WTC11 (cell line): ENCODE measurements at regions not wholly inside any gene's neighbourhood (a gene's known extent, or its start where the extent isn't known, plus 50 kb on each side); places are given as distances from the start of the nearest gene placed in this dataset.

ENCODE experiments used
- ATAC-seq: fragments of 200-7000 bp; cut with Tn5 transposase; 2 replicates; pipeline ENCODE4 v1.10.0; 2021; ENCODE audit warnings: mild to moderate bottlenecking, moderate library complexity
- CTCF ChIA-PET: fragments of 300-600 bp; sonication (Branson Sonifier 250); formaldehyde crosslinking; loops from one replicate; lab custom pipeline; 2021; ENCODE audit warnings: antibody characterized with exemption; lab: Charles Lee
- POLR2A ChIA-PET: fragments of 350-600 bp; sonication (Branson Sonifier 250); formaldehyde crosslinking; loops from one replicate; lab custom pipeline; 2021; ENCODE audit warnings: antibody characterized with exemption; lab: Charles Lee
- DNase-seq: peaks from one replicate; pipeline ENCODE4 v3.0.0; 2021; ENCODE audit warnings: low spot score
- H3K27ac Mint-ChIP-seq: 2 replicates; pipeline ENCODE4 v1.8.0; 2021; ENCODE audit warnings: mixed read lengths
- H3K27me3 Mint-ChIP-seq: 2 replicates; pipeline ENCODE4 v1.8.0; 2021; ENCODE audit warnings: low read depth, mild to moderate bottlenecking, moderate library complexity, mixed read lengths
- H3K36me3 Mint-ChIP-seq: 2 replicates; pipeline ENCODE4 v1.8.0; 2021; ENCODE audit warnings: mixed read lengths
- H3K4me1 Mint-ChIP-seq: 2 replicates; pipeline ENCODE4 v1.8.0; 2022; ENCODE audit warnings: mixed read lengths
- H3K4me3 Mint-ChIP-seq: 2 replicates; pipeline ENCODE4 v1.8.0; 2021; ENCODE audit warnings: mild to moderate bottlenecking, moderate library complexity, mixed read lengths
- H3K9me3 Mint-ChIP-seq: 2 replicates; pipeline ENCODE4 v1.8.0; 2021; ENCODE audit warnings: mixed read lengths
- CREB1 ChIP-seq: sonication (generic); formaldehyde crosslinking; IDR thresholded peaks from 2 replicates; pipeline ENCODE4 v1.8.0; 2023; ENCODE audit warnings: mild to moderate bottlenecking, missing genetic modification reagents
- EMX1 ChIP-seq: fragments of 250-450 bp; sonication (Bioruptor Pico); IDR thresholded peaks from 2 replicates; pipeline ENCODE4 v1.8.0; 2021; ENCODE audit warnings: mild to moderate bottlenecking
- IRF2 ChIP-seq: sonication (generic); formaldehyde crosslinking; IDR thresholded peaks from 2 replicates; pipeline ENCODE4 v1.8.0; 2022; ENCODE audit warnings: low read depth, missing genetic modification reagents, borderline replicate concordance
- JUN ChIP-seq: sonication (generic); formaldehyde crosslinking; IDR thresholded peaks from 2 replicates; pipeline ENCODE4 v1.8.0; 2023; ENCODE audit warnings: mild to moderate bottlenecking, missing genetic modification reagents
- NR2C2 ChIP-seq: sonication (generic); formaldehyde crosslinking; IDR thresholded peaks from 2 replicates; pipeline ENCODE4 v1.8.0; 2022; ENCODE audit warnings: mild to moderate bottlenecking, missing genetic modification reagents
- NR3C1 ChIP-seq: sonication (generic); formaldehyde crosslinking; conservative IDR thresholded peaks from 2 replicates; pipeline ENCODE4 v1.8.1; 2023; ENCODE audit warnings: low read depth, mild to moderate bottlenecking, missing genetic modification reagents
- PRRX2 ChIP-seq: fragments of 250-450 bp; sonication (Bioruptor Pico); IDR thresholded peaks from 2 replicates; pipeline ENCODE4 v1.8.0; 2021; ENCODE audit warnings: mild to moderate bottlenecking
- TEAD1 ChIP-seq: sonication (generic); formaldehyde crosslinking; IDR thresholded peaks from 2 replicates; pipeline ENCODE4 v1.8.0; 2022; ENCODE audit warnings: mild to moderate bottlenecking, missing genetic modification reagents
- ZBTB21 ChIP-seq: sonication (generic); formaldehyde crosslinking; IDR thresholded peaks from 2 replicates; pipeline ENCODE4 v1.8.1; 2023; ENCODE audit warnings: mild to moderate bottlenecking, missing genetic modification reagents, borderline replicate concordance
- ZNF423 ChIP-seq: fragments of 250-450 bp; sonication (Bioruptor Pico); IDR thresholded peaks from 2 replicates; pipeline ENCODE4 v2.1.2; 2022; ENCODE audit warnings: mild to moderate bottlenecking, moderate library complexity
- TF ChIP-seq, protein P1 (sequence below): fragments of 250-450 bp; sonication (Bioruptor Pico); IDR thresholded peaks from 2 replicates; pipeline ENCODE4 v1.9.0; 2021; ENCODE audit warnings: mild to moderate bottlenecking
- TF ChIP-seq, protein P2 (sequence below): sonication (generic); formaldehyde crosslinking; IDR thresholded peaks from 2 replicates; pipeline ENCODE4 v1.8.1; 2023; ENCODE audit warnings: mild to moderate bottlenecking, missing genetic modification reagents, moderate library complexity
- TF ChIP-seq, protein P3 (sequence below): fragments of 250-450 bp; sonication (Bioruptor Pico); conservative IDR thresholded peaks from 2 replicates; pipeline ENCODE4 v1.9.0; 2021; ENCODE audit warnings: mild to moderate bottlenecking
- TF ChIP-seq, protein P4 (sequence below): sonication (generic); formaldehyde crosslinking; IDR thresholded peaks from 2 replicates; pipeline ENCODE4 v1.8.0; 2022; ENCODE audit warnings: mild to moderate bottlenecking, missing genetic modification reagents
- TF ChIP-seq, protein P5 (sequence below): sonication (generic); formaldehyde crosslinking; IDR thresholded peaks from 2 replicates; pipeline ENCODE4 v1.8.0; 2023; ENCODE audit warnings: missing genetic modification reagents, mild to moderate bottlenecking, borderline replicate concordance
- TF ChIP-seq, protein P6 (sequence below): sonication (generic); formaldehyde crosslinking; IDR thresholded peaks from 2 replicates; pipeline ENCODE4 v1.8.1; 2023; ENCODE audit warnings: mild to moderate bottlenecking, missing genetic modification reagents
- TF ChIP-seq, protein P7 (sequence below): fragments of 200-600 bp; IDR thresholded peaks from 2 replicates; pipeline ENCODE4 v1.8.0; 2022; ENCODE audit warnings: antibody characterized with exemption

DNA sequence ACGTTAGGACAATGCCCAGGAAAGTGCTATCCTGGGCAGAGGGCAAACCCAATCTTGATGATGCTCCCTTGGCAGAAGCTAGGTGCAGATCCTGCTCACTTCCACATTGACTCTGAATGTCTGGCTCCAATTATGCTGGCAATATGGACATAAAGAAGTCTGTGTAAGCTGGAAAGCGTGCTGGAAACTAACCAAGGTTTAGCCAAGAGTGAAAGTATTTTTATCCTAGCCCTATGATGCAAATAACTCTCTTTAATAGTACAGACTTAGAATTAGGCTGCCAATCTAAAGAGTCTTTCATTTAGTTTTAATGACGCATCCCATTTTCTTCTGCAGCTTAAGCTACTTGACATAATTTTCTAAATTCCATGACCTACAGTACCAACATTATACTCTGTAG lies 571.8 kb downstream of the TUSC7 start (continued):
- TF ChIP-seq, protein P1, sequence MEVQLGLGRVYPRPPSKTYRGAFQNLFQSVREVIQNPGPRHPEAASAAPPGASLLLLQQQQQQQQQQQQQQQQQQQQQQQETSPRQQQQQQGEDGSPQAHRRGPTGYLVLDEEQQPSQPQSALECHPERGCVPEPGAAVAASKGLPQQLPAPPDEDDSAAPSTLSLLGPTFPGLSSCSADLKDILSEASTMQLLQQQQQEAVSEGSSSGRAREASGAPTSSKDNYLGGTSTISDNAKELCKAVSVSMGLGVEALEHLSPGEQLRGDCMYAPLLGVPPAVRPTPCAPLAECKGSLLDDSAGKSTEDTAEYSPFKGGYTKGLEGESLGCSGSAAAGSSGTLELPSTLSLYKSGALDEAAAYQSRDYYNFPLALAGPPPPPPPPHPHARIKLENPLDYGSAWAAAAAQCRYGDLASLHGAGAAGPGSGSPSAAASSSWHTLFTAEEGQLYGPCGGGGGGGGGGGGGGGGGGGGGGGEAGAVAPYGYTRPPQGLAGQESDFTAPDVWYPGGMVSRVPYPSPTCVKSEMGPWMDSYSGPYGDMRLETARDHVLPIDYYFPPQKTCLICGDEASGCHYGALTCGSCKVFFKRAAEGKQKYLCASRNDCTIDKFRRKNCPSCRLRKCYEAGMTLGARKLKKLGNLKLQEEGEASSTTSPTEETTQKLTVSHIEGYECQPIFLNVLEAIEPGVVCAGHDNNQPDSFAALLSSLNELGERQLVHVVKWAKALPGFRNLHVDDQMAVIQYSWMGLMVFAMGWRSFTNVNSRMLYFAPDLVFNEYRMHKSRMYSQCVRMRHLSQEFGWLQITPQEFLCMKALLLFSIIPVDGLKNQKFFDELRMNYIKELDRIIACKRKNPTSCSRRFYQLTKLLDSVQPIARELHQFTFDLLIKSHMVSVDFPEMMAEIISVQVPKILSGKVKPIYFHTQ (CRISPR knock-in tag): no peak
- no peak for TF ChIP-seq ZNF423 (CRISPR knock-in tag)
- TF ChIP-seq, protein P2, sequence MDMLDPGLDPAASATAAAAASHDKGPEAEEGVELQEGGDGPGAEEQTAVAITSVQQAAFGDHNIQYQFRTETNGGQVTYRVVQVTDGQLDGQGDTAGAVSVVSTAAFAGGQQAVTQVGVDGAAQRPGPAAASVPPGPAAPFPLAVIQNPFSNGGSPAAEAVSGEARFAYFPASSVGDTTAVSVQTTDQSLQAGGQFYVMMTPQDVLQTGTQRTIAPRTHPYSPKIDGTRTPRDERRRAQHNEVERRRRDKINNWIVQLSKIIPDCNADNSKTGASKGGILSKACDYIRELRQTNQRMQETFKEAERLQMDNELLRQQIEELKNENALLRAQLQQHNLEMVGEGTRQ (CRISPR knock-in tag): no peak

DNA sequence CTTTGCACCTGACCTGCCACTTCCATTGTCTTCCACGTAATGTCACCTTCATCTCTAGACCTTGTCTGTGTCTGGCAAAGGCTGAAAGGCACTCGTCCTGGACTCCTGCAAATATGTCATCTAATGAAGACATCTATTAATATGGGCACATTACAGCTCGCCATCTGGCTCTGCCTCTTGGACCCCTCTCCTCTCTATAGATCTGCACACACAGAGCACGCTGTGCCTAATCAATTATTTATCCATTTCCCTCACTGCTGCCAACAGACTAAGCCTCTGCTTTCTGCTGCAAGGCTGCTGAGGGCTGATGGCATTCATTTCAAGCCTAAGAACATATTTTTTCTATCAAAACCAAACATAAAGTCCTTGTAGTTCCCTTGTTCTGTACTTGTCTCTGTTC lies 573.0 kb downstream of the TUSC7 start:
- no peak for DNase-seq
- ChIA-PET POLR2A (no interaction called here), CTCF (no interaction called here)
- peaks cover 12% of the 10 kb centered on the region for H3K4me1 Mint-ChIP-seq
- H3K4me3 Mint-ChIP-seq: no peak overlapping the region
- H3K36me3 Mint-ChIP-seq: no peaks in the 10 kb centered on the region
- H3K27me3 Mint-ChIP-seq: no peaks in the 10 kb centered on the region
- ATAC-seq: no peak
- TF ChIP-seq EMX1 (CRISPR knock-in tag): no peak
- TF ChIP-seq JUN (CRISPR knock-in tag): no peak
- no peak for TF ChIP-seq TEAD1
- TF ChIP-seq, protein P3, sequence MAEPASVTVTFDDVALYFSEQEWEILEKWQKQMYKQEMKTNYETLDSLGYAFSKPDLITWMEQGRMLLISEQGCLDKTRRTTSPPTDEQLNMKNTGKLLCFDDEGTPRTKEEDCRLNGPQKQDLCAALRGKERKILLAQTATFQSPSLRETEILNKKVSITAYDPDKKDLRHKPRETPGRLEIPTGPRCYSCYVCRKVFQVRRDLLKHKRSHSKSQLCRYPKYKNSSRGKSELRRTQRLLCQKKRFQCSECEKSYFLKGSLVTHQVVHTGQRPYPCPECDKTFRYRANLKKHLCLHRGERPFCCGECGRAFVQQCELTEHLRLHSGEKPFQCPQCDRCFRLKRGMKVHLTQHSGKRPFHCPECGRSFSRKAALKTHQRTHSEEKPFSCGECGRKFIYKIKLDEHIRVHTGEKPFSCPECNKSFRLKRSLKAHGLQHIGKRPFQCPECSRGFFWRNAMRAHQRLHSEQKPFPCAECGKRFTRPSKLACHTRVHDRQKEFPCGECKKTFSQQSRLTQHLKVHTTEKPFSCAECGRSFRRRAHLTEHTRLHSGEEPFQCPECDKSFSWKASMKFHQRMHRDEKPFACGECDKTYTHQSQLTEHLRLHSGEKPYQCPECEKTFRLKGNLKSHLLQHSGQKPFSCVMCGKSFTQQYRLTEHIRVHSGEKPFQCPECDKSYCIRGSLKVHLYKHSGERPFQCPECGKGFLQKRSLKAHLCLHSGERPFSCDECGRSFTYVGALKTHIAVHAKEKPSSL: no peak
- no peak for TF ChIP-seq IRF2 (CRISPR knock-in tag)
- TF ChIP-seq, protein P1 (CRISPR knock-in tag): no peak
- no peak for TF ChIP-seq CREB1 (CRISPR knock-in tag)
- no peak for TF ChIP-seq PRRX2 (CRISPR knock-in tag)
- no peak for TF ChIP-seq NR2C2
- TF ChIP-seq, protein P4, sequence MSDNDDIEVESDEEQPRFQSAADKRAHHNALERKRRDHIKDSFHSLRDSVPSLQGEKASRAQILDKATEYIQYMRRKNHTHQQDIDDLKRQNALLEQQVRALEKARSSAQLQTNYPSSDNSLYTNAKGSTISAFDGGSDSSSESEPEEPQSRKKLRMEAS: no peak
- TF ChIP-seq ZBTB21 (CRISPR knock-in tag): no peak
- TF ChIP-seq, protein P5, sequence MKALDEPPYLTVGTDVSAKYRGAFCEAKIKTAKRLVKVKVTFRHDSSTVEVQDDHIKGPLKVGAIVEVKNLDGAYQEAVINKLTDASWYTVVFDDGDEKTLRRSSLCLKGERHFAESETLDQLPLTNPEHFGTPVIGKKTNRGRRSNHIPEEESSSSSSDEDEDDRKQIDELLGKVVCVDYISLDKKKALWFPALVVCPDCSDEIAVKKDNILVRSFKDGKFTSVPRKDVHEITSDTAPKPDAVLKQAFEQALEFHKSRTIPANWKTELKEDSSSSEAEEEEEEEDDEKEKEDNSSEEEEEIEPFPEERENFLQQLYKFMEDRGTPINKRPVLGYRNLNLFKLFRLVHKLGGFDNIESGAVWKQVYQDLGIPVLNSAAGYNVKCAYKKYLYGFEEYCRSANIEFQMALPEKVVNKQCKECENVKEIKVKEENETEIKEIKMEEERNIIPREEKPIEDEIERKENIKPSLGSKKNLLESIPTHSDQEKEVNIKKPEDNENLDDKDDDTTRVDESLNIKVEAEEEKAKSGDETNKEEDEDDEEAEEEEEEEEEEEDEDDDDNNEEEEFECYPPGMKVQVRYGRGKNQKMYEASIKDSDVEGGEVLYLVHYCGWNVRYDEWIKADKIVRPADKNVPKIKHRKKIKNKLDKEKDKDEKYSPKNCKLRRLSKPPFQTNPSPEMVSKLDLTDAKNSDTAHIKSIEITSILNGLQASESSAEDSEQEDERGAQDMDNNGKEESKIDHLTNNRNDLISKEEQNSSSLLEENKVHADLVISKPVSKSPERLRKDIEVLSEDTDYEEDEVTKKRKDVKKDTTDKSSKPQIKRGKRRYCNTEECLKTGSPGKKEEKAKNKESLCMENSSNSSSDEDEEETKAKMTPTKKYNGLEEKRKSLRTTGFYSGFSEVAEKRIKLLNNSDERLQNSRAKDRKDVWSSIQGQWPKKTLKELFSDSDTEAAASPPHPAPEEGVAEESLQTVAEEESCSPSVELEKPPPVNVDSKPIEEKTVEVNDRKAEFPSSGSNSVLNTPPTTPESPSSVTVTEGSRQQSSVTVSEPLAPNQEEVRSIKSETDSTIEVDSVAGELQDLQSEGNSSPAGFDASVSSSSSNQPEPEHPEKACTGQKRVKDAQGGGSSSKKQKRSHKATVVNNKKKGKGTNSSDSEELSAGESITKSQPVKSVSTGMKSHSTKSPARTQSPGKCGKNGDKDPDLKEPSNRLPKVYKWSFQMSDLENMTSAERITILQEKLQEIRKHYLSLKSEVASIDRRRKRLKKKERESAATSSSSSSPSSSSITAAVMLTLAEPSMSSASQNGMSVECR (CRISPR knock-in tag): no peak
- TF ChIP-seq, protein P6, sequence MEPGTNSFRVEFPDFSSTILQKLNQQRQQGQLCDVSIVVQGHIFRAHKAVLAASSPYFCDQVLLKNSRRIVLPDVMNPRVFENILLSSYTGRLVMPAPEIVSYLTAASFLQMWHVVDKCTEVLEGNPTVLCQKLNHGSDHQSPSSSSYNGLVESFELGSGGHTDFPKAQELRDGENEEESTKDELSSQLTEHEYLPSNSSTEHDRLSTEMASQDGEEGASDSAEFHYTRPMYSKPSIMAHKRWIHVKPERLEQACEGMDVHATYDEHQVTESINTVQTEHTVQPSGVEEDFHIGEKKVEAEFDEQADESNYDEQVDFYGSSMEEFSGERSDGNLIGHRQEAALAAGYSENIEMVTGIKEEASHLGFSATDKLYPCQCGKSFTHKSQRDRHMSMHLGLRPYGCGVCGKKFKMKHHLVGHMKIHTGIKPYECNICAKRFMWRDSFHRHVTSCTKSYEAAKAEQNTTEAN (CRISPR knock-in tag): no peak
- TF ChIP-seq, protein P7, sequence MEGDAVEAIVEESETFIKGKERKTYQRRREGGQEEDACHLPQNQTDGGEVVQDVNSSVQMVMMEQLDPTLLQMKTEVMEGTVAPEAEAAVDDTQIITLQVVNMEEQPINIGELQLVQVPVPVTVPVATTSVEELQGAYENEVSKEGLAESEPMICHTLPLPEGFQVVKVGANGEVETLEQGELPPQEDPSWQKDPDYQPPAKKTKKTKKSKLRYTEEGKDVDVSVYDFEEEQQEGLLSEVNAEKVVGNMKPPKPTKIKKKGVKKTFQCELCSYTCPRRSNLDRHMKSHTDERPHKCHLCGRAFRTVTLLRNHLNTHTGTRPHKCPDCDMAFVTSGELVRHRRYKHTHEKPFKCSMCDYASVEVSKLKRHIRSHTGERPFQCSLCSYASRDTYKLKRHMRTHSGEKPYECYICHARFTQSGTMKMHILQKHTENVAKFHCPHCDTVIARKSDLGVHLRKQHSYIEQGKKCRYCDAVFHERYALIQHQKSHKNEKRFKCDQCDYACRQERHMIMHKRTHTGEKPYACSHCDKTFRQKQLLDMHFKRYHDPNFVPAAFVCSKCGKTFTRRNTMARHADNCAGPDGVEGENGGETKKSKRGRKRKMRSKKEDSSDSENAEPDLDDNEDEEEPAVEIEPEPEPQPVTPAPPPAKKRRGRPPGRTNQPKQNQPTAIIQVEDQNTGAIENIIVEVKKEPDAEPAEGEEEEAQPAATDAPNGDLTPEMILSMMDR: no peak
- TF ChIP-seq NR3C1: no peak
- no peak overlapping the region for H3K27ac Mint-ChIP-seq
- H3K9me3 Mint-ChIP-seq: no peaks in the 10 kb centered on the region
